Glutamatergic neuron (in vitro differentiated cells): ENCODE measurements at regions not wholly inside any gene's neighbourhood (a gene's known extent, or its start where the extent isn't known, plus 50 kb on each side); places are given as distances from the start of the nearest gene placed in this dataset.

Experiments used
- DNase-seq: peaks from one replicate; pipeline ENCODE4 v3.0.0; 2022
- H3K27ac Mint-ChIP-seq: one replicate; pipeline ENCODE4 v1.8.0; 2020; ENCODE audit warnings: mild to moderate bottlenecking, mixed read lengths, inconsistent platforms; ENCODE audit not compliant: unreplicated experiment
- H3K27me3 Mint-ChIP-seq: one replicate; pipeline ENCODE4 v1.8.0; 2020; ENCODE audit warnings: mild to moderate bottlenecking, moderate library complexity, mixed read lengths, inconsistent platforms; ENCODE audit not compliant: unreplicated experiment
- H3K36me3 Mint-ChIP-seq: one replicate; pipeline ENCODE4 v1.8.0; 2020; ENCODE audit warnings: mild to moderate bottlenecking, mixed read lengths, inconsistent platforms; ENCODE audit not compliant: unreplicated experiment
- H3K4me1 Mint-ChIP-seq: one replicate; pipeline ENCODE4 v1.8.0; 2020; ENCODE audit warnings: mild to moderate bottlenecking, low read depth, mixed read lengths, inconsistent platforms; ENCODE audit not compliant: unreplicated experiment
- H3K4me3 Mint-ChIP-seq: one replicate; pipeline ENCODE4 v1.8.0; 2020; ENCODE audit warnings: mild to moderate bottlenecking, mixed read lengths, inconsistent platforms; ENCODE audit not compliant: unreplicated experiment
- H3K9me3 Mint-ChIP-seq: one replicate; pipeline ENCODE4 v1.8.0; 2020; ENCODE audit warnings: mild to moderate bottlenecking, moderate library complexity, mixed read lengths, inconsistent platforms; ENCODE audit not compliant: unreplicated experiment
- TF ChIP-seq, protein P1 (sequence below): fragments of 200-600 bp; sonication (generic); IDR thresholded peaks from one replicate; pipeline ENCODE4 v1.5.0; 2021; ENCODE audit not compliant: partially characterized antibody, unreplicated experiment

DNA sequence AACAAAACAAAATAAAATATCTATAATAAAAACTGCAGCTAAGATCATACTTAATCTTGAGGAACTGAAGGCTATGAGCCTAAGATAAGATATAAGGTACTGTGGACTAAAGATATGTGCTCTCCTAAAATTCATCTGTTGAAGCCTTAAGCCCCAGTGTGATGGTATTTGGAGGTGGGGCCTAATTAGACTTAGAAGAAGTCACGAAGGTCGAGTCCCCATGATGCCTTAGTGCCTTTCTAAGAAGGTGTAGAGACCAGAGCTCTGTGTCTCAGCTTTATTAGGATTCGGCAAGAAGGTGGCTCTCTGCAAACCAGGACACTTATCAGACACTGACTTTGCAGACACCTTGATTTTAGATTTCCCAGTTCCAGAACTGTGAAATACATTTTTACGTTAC lies 622.0 kb upstream of the BRINP3 start:
- Mint-ChIP-seq H3K27me3 (no peaks in the 10 kb centered on the region), H3K27ac (no peak overlapping the region), H3K4me1 (no peaks in the 10 kb centered on the region), H3K36me3 (no peaks in the 10 kb centered on the region), H3K9me3 (no peaks in the 10 kb centered on the region), H3K4me3 (no peak overlapping the region)
- no peak for DNase-seq
- TF ChIP-seq, protein P1, sequence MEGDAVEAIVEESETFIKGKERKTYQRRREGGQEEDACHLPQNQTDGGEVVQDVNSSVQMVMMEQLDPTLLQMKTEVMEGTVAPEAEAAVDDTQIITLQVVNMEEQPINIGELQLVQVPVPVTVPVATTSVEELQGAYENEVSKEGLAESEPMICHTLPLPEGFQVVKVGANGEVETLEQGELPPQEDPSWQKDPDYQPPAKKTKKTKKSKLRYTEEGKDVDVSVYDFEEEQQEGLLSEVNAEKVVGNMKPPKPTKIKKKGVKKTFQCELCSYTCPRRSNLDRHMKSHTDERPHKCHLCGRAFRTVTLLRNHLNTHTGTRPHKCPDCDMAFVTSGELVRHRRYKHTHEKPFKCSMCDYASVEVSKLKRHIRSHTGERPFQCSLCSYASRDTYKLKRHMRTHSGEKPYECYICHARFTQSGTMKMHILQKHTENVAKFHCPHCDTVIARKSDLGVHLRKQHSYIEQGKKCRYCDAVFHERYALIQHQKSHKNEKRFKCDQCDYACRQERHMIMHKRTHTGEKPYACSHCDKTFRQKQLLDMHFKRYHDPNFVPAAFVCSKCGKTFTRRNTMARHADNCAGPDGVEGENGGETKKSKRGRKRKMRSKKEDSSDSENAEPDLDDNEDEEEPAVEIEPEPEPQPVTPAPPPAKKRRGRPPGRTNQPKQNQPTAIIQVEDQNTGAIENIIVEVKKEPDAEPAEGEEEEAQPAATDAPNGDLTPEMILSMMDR, result no peak

DNA sequence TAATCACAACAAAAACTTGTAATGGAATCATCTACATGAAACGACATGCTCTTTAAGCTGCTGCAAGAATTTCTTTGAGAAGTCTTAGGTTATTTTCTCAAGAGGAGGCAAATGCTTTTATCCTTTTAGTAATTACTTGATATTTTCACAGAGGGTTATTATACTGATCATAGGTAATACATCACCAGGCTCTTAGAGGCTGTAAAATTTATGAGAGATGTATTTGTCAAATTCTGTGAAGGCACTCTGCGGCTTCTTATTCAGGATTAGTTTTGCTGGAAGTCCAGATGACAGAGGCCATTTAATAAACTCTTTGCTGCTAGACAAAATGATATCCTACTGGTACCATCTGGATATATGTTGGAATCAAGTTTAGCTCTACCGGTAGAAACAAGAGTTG lies 624.3 kb upstream of the BRINP3 start:
- Mint-ChIP-seq H3K36me3 (no peaks in the 10 kb centered on the region), H3K4me3 (no peak overlapping the region), H3K27ac (no peak overlapping the region), H3K27me3 (no peaks in the 10 kb centered on the region), H3K4me1 (no peaks in the 10 kb centered on the region), H3K9me3 (no peaks in the 10 kb centered on the region)
- TF ChIP-seq, protein P1, result no peak
- no peak for DNase-seq

DNA sequence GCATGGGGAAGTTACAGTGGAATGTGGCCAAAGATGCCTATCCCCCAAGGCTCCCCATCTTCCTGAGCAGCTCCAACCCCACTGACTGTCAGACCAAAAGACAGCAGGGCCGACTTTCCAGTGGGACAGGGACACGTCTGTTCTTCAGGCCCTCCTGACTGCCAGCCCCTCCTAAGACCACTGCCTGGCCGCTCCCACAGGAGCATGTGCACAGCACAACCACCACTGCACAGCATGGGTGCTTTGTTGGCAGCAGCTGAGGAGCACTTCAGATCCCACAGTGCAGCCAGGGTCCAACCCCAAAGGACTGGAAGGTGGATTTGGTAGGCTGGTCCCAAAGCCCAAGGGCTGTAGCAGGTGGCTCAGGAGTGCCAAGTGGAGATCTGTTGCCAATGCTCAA lies 648.3 kb upstream of the BRINP3 start:
- no peak for DNase-seq
- Mint-ChIP-seq H3K36me3 (no peaks in the 10 kb centered on the region), H3K27me3 (no peaks in the 10 kb centered on the region)

DNA sequence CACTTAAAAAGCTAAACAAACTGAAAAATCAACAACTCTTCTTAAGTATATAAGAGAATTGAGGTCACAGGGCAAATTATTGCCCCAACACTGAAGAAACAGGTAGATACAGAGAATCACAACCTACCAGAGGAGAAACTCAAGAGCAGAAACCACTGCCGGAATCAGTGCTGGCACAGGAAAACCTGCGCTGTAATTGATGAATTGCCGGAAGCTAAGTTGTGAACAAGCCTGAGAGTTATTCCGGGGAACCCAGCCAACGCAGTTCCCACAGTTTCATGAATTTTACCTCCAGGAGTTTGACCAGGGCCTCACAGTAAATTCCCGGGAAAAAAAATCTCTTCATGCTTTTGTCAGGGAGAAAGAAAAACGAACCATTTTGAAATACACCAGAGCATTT lies 657.1 kb upstream of the BRINP3 start:
- TF ChIP-seq, protein P1, result no peak
- Mint-ChIP-seq H3K27me3 (no peaks in the 10 kb centered on the region), H3K27ac (no peak overlapping the region), H3K9me3 (no peaks in the 10 kb centered on the region), H3K4me3 (no peak overlapping the region), H3K36me3 (no peaks in the 10 kb centered on the region), H3K4me1 (no peaks in the 10 kb centered on the region)
- no peak for DNase-seq

More for the DNA sequence above, 648.3 kb upstream of the BRINP3 start:
- no peak overlapping the region for H3K27ac Mint-ChIP-seq
- peaks cover 2% of the 10 kb centered on the region for H3K9me3 Mint-ChIP-seq
- TF ChIP-seq, protein P1, result no peak
- no peak overlapping the region for H3K4me3 Mint-ChIP-seq
- no peaks in the 10 kb centered on the region for H3K4me1 Mint-ChIP-seq

DNA sequence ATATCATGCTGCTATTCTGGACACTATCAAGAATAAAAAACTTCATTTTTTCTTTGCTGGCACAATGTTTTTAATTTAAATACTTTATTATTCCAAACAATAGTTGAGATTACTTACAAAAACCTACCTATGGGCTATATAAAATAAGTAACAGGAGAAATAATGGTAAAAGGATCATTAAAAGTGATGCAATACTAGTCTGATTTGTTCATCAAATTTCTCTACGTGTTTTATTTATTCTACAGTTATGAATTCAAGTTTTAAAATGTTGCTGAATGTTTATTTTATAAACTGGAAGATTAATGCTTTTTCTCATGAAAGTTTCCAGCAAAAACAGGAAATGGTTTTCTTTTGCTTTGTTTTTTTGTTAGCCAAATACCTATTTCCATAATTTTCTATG lies 662.4 kb upstream of the BRINP3 start:
- no peaks in the 10 kb centered on the region for H3K27me3 Mint-ChIP-seq
- H3K9me3 Mint-ChIP-seq, result no peaks in the 10 kb centered on the region
- H3K4me1 Mint-ChIP-seq, result no peaks in the 10 kb centered on the region
- H3K36me3 Mint-ChIP-seq, result no peaks in the 10 kb centered on the region
- no peak overlapping the region for H3K4me3 Mint-ChIP-seq
- no peak overlapping the region for H3K27ac Mint-ChIP-seq
- no peak for DNase-seq
- TF ChIP-seq, protein P1, result no peak
